Breast epithelium (tissue), 4 donors: ENCODE measurements at regions not wholly inside any gene's neighbourhood (a gene's known extent, or its start where the extent isn't known, plus 50 kb on each side); places are given as distances from the start of the nearest gene placed in this dataset.

ENCODE experiments used
- DNase-seq, 2 donors: peaks; one replicate each; pipeline ENCODE4 v3.0.0-alpha.2; 2019; ENCODE audit warnings: low spot score in 2 of 2
- H3K27ac ChIP-seq, 2 donors: fragments of 200-600 bp; sonication (generic) in 1 of 2; one replicate each; pipeline ENCODE4 v1.5.1; 2016 to 2019; ENCODE audit warnings: mild to moderate bottlenecking in 1 of 2
- H3K27me3 ChIP-seq, 2 donors: fragments of 200-600 bp; sonication (generic) in 1 of 2; one replicate each; pipeline versions ENCODE4 v1.5.1 to v1.6.0; 2017 to 2019; ENCODE audit warnings: control low read depth in 1 of 2, mild to moderate bottlenecking in 1 of 2
- H3K36me3 ChIP-seq: fragments of 200-600 bp; one replicate; pipeline ENCODE4 v1.5.1; 2019
- H3K4me1 ChIP-seq, 2 donors: fragments of 200-600 bp; sonication (generic); one replicate each; pipeline ENCODE4 v1.5.1; 2016 to 2019; ENCODE audit warnings: control low read depth in 1 of 2
- H3K4me3 ChIP-seq, 3 donors: fragments of 200-600 bp; sonication (generic); 1 replicate in 2 of 3; 2 replicates in 1 of 3; pipeline ENCODE4 v1.5.1; 2016 to 2019; ENCODE audit warnings: mild to moderate bottlenecking in 3 of 3, moderate library complexity in 2 of 3
- H3K9me3 ChIP-seq, 2 donors: fragments of 200-600 bp; sonication (generic) in 1 of 2; one replicate each; pipeline ENCODE4 v1.5.1; 2016 to 2019; ENCODE audit warnings: control low read depth in 1 of 2
- POLR2A ChIP-seq: fragments of 450-650 bp; IDR thresholded peaks from one replicate; pipeline ENCODE4 v1.6.1; 2016; ENCODE audit warnings: antibody characterized with exemption, mild to moderate bottlenecking, moderate library complexity
- POLR2AphosphoS5 ChIP-seq, 3 donors: sonication (generic); formaldehyde crosslinking; IDR thresholded peaks; one replicate each; pipeline ENCODE4 v1.6.1; 2017; ENCODE audit warnings: antibody characterized with exemption in 3 of 3
- intact Hi-C: fragments of 100-400 bp; cut with DNase I; formaldehyde crosslinking; loops from one replicate; pipeline ENCODE4 v1.15.1; 2023; ENCODE audit warnings: low total_unique reads
- TF ChIP-seq, protein P1 (sequence below), 3 donors: fragments of 450-650 bp; IDR thresholded peaks; one replicate each; pipeline ENCODE4 v1.5.1; 2016 to 2017; ENCODE audit warnings: antibody characterized with exemption in 3 of 3, mild to moderate bottlenecking in 3 of 3, moderate library complexity in 3 of 3

DNA sequence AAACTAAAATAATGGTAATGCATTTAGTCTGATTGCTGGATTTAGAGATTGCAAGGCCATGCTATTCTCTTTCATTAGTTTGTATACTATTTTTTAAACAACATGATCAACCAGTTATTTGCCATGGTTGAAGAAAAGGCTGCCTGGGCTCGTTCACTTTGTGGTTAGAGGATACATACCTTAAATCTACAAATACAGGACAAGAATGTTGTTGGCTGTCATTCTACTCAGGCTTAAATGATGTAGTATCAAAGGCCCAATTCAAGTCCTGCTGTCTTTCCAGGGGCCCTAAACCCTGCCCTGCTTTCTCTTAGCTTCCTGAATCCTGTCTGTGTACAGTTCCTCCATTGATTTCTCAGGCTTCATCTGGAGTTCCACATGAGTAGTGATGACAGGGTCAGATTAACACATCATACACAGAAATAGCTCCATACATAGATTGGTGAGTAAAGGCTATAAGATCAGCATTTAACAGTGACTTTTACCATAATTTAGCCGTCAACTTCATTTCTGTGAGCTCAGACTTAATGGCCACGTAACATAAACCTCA lies 114.9 kb upstream of the GPRIN3 start:
- Histone ChIP-seq H3K27me3 (no peaks in the 10 kb centered on the region), H3K4me1 (no peaks in the 10 kb centered on the region), H3K9me3 (no peaks in the 10 kb centered on the region), H3K36me3 (no peaks in the 10 kb centered on the region), H3K4me3 (no peak overlapping the region), H3K27ac (no peak overlapping the region)
- no peak for DNase-seq
- TF ChIP-seq, protein P1, sequence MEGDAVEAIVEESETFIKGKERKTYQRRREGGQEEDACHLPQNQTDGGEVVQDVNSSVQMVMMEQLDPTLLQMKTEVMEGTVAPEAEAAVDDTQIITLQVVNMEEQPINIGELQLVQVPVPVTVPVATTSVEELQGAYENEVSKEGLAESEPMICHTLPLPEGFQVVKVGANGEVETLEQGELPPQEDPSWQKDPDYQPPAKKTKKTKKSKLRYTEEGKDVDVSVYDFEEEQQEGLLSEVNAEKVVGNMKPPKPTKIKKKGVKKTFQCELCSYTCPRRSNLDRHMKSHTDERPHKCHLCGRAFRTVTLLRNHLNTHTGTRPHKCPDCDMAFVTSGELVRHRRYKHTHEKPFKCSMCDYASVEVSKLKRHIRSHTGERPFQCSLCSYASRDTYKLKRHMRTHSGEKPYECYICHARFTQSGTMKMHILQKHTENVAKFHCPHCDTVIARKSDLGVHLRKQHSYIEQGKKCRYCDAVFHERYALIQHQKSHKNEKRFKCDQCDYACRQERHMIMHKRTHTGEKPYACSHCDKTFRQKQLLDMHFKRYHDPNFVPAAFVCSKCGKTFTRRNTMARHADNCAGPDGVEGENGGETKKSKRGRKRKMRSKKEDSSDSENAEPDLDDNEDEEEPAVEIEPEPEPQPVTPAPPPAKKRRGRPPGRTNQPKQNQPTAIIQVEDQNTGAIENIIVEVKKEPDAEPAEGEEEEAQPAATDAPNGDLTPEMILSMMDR (IDR thresholded peaks at IDR 0.05): no peak
- TF ChIP-seq POLR2A (no peak), POLR2AphosphoS5 (IDR thresholded peaks at IDR 0.05) (no peak)
- intact Hi-C loops: no loop called here

DNA sequence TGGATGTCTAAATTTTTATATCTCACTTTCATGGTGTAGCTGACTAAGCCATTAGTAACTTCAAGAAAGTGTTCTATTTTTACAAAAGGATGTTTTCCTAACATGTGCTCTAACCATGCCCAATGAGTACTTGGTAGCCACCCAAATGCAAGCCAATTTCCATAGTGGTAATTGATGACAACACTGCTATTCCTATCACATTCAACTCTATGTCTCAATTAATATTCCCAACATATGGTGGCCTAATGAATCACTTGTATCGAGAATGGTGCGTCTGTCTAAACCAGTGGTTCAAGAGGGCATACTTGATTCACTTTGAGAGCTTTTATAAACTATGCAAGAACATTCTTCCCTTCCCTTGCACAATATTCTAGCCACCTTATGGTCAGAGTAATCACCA lies 112.9 kb upstream of the GPRIN3 start:
- Histone ChIP-seq H3K27me3 (no peaks in the 10 kb centered on the region), H3K9me3 (no peaks in the 10 kb centered on the region), H3K4me1 (no peaks in the 10 kb centered on the region), H3K4me3 (no peak overlapping the region), H3K36me3 (no peaks in the 10 kb centered on the region), H3K27ac (no peak overlapping the region)
- TF ChIP-seq, protein P1 (IDR thresholded peaks at IDR 0.05): no peak
- TF ChIP-seq POLR2A (no peak), POLR2AphosphoS5 (IDR thresholded peaks at IDR 0.05) (no peak)
- intact Hi-C loops: no loop called here
- no peak for DNase-seq

DNA sequence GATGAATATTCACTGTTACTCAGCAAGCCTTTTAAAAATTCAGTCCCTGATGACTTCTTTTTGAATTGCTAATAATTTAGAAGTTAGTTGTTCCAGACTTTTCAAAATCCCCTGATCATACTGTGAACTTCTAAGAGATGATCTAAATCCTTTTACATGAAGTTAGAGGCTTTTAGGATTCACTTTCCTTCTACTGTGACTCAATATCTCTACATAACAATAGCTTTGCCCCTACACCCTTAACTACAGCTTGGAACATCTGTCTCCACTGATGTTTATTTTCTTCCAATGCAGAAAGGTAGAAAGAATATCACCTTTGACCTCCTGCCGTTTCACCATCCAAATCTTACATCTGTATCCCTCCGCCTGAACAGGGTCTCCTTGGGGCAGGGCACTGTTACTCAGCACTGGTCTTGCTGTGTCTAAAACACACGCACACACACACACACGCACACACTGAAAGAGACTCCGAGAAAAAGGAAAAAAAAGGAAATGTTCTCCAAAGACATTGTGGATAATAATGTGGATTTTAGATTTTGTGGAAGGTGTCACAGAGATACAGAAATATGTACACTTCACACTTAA lies 111.6 kb upstream of the GPRIN3 start:
- no peak for DNase-seq
- H3K4me1 ChIP-seq: no peaks in the 10 kb centered on the region
- no peak overlapping the region for H3K4me3 ChIP-seq
- no peaks in the 10 kb centered on the region for H3K27me3 ChIP-seq
- intact Hi-C loops: no loop called here
- H3K27ac ChIP-seq: no peak overlapping the region
- H3K9me3 ChIP-seq: no peaks in the 10 kb centered on the region
- H3K36me3 ChIP-seq: no peaks in the 10 kb centered on the region
- TF ChIP-seq, protein P1 (IDR thresholded peaks at IDR 0.05): no peak
- TF ChIP-seq POLR2AphosphoS5 (IDR thresholded peaks at IDR 0.05): no peak
- no peak for TF ChIP-seq POLR2A

DNA sequence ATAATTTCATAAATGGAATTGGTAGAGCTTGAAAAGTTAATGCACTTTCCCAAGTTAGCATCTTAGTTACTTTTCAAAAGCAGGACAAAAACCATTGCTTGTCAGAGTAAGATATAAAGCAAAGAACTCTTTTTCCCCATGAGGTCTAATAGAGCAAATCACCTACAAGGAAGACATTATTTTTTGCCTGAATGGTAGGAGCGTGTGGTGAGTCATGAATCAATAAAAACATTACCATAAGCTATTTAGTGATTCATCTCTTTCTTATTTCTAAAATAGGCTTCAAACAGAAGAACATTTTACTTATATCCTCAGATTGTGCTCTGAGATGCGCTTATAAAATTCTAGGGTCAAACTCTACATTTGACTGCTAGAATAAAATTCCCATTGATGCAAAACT lies 109.4 kb upstream of the GPRIN3 start:
- Histone ChIP-seq H3K27me3 (no peaks in the 10 kb centered on the region), H3K36me3 (no peaks in the 10 kb centered on the region), H3K4me3 (no peak overlapping the region), H3K4me1 (no peaks in the 10 kb centered on the region), H3K9me3 (no peaks in the 10 kb centered on the region), H3K27ac (no peak overlapping the region)
- TF ChIP-seq POLR2AphosphoS5 (IDR thresholded peaks at IDR 0.05): no peak
- TF ChIP-seq, protein P1 (IDR thresholded peaks at IDR 0.05): no peak
- no peak for TF ChIP-seq POLR2A
- intact Hi-C loops: no loop called here
- no peak for DNase-seq

DNA sequence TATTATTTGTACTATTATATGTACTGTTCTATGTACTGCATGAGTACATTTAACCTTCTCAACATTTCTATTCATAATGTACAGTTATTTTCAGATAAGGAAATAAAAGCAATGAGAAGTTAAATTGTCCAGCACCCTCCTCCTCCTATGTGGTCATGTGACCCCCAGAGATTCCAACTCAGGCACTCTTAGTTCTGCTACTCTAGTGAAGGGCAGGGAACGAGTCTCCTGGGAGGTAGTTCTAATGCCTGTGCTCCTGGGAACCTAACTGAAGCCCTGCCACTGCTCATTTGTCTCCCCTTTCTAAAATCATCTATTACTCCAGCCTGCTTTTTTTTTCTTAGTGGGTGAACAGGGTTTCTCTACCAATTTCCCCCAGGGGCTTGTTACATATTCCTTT lies 105.9 kb upstream of the GPRIN3 start:
- no peak for DNase-seq
- TF ChIP-seq POLR2AphosphoS5 (IDR thresholded peaks at IDR 0.05) (no peak), POLR2A (no peak)
- TF ChIP-seq, protein P1 (IDR thresholded peaks at IDR 0.05): no peak
- no peaks in the 10 kb centered on the region for H3K36me3 ChIP-seq

More for the DNA sequence above, 105.9 kb upstream of the GPRIN3 start:
- H3K4me1 ChIP-seq: no peaks in the 10 kb centered on the region
- no peaks in the 10 kb centered on the region for H3K27me3 ChIP-seq
- H3K27ac ChIP-seq: no peak overlapping the region
- H3K9me3 ChIP-seq: no peaks in the 10 kb centered on the region
- intact Hi-C loops: no loop called here
- no peak overlapping the region for H3K4me3 ChIP-seq
